Heart right ventricle (tissue), 16 donors: ENCODE measurements at regions not wholly inside any gene's neighbourhood (a gene's known extent, or its start where the extent isn't known, plus 50 kb on each side); places are given as distances from the start of the nearest gene placed in this dataset.
A peak's percentile ranks its signal among the peaks of the same experiment; 100 is the strongest.

ENCODE experiments used
- ATAC-seq, 8 donors: fragments of 200-7000 bp; cut with Tn5 transposase; one replicate each; pipeline ENCODE4 v1.9.1; 2020; ENCODE audit warnings: mild to moderate bottlenecking in 8 of 8, moderate library complexity in 8 of 8, moderate number of reproducible peaks in 1 of 8
- DNase-seq, 2 donors: peaks; one replicate each; pipeline ENCODE4 v3.0.0-alpha.2; 2020
- H3K27ac ChIP-seq, 10 donors: fragments of 200-600 bp; sonication (generic) in 2 of 10; one replicate each; pipeline versions ENCODE4 v1.5.0 to v1.8.0; 2020 to 2022; ENCODE audit warnings: mild to moderate bottlenecking in 3 of 10
- H3K27me3 ChIP-seq, 7 donors: fragments of 200-600 bp; one replicate each; pipeline ENCODE4 v1.8.0; 2021 to 2022; ENCODE audit warnings: mild to moderate bottlenecking in 2 of 7
- H3K36me3 ChIP-seq, 9 donors: fragments of 200-600 bp; sonication (generic) in 1 of 9; one replicate each; pipeline versions ENCODE4 v1.5.0 to v1.8.0; 2020 to 2022; ENCODE audit warnings: mild to moderate bottlenecking in 2 of 9
- H3K4me1 ChIP-seq, 9 donors: fragments of 200-600 bp; sonication (generic) in 1 of 9; one replicate each; pipeline versions ENCODE4 v1.5.0 to v1.8.0; 2020 to 2022; ENCODE audit warnings: mild to moderate bottlenecking in 4 of 9
- H3K4me3 ChIP-seq, 10 donors: fragments of 200-600 bp; sonication (generic) in 2 of 10; one replicate each; pipeline versions ENCODE4 v1.5.0 to v1.8.0; 2020 to 2022; ENCODE audit warnings: mild to moderate bottlenecking in 7 of 10, moderate library complexity in 2 of 10
- H3K9me3 ChIP-seq, 11 donors: fragments of 200-600 bp in 10 of 11; sonication (generic) in 2 of 11; one replicate each; pipeline versions ENCODE4 v1.5.0 to v1.8.0; 2013 to 2022; ENCODE audit warnings: mild to moderate bottlenecking in 2 of 11, control low read depth in 1 of 11, moderate library complexity in 1 of 11
- WGBS, 2 donors: extraction: QIAGEN DNeasy Blood & Tissue Kit; methylation state at CpG; one replicate each; pipeline ENCODE4 v1.1.7; 2013; ENCODE audit warnings: inconsistent platforms in 1 of 2; 5-methylcytosine and 5-hydroxymethylcytosine counted together
- intact Hi-C, 10 donors: fragments of 100-400 bp; cut with DNase I; formaldehyde crosslinking; loops; one replicate each; pipeline versions ENCODE4 v1.11.1 to v1.14.2; 2022
- TF ChIP-seq, protein P1 (sequence below), 9 donors: fragments of 200-600 bp; sonication (generic) in 2 of 9; IDR thresholded peaks; one replicate each; pipeline versions ENCODE4 v1.5.0 to v1.8.0; 2021 to 2022; ENCODE audit warnings: antibody characterized with exemption in 9 of 9, mild to moderate bottlenecking in 5 of 9, moderate library complexity in 1 of 9
- donor health status: Arrhythmogenic right ventricular cardiomyopathy.
- donor health status: ischemic (EF 13 %, LVEDD 7.1; RV severe dilation, severe dysfunction).
- donor health status: healthy with polysubstance abuse.
- donor health status: DM: no; HTN: yes; CAD: no.
- donor health status: DM: no; HTN: no; CAD: no.
- donor health status: ischemic (EF 25% LVEDD 6.9; RV normal size, moderate dysfunction).
- donor health status: ischemic (EF 25% LVEDD 5.7; RV mildly dilated, moderate dysfunction).
- donor health status: healthy.
- donor health status: DM: yes; HTN: yes; CAD: no.
- donor health status: Ischemic cardiomyopathy.
- donor health status: ischemic (EF 35%, LVEDD 5.7; RV mildly dilated, moderate dysfunction).
- donor health status: nonischemic (EF 11% LVEDD 7.7; RV severe dilation, severe dysfunction).
- donor health status: DM: yes; HTN: yes; CAD: no.
- donor health status: PGD.
- donor health status: ischemic (EF 29% LVEDD 5.4; RV normal size, mild dysfunction).
- donor health status: nonischemic (EF 23%, LVEDD 6.1; RV moderate dilation, normal function).

DNA sequence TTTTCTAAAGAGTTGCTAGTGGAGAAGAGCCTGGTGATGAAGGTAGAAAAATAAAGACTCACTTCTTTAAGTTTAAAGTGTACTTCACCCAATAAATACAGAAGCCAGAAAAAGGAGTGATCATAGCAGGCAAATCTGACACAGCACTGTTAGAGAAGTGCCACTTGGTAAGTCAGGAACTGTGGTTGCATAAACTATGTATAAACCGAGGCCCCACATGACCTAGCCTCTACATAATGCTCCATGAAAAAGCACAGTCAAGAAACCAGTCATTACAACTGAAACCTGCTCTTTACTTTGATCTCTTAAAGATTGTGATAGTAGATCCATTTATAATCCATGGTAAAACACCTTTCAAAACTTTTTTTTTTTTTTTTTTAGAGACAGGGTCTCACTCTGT, 172.1 kb upstream of the PHYHIPL start:
- Histone ChIP-seq H3K4me1 (peaks cover 0 to 14% (median 0%) of the 10 kb centered on the region in 9 donors), H3K27ac (no peak overlapping the region), H3K4me3 (no peak overlapping the region), H3K36me3 (no peaks in the 10 kb centered on the region), H3K27me3 (no peaks in the 10 kb centered on the region), H3K9me3 (no peaks in the 10 kb centered on the region)
- WGBS, 2 donors = 92 to 100% methylated on average over 1 of the region's 1 CpG
- intact Hi-C loops = loop anchor here in 1 of 10 donors (10.0 kb wide), 1 partner anchor 70 kb away; no protein-coding TSS in a partner anchor
- TF ChIP-seq, protein P1, sequence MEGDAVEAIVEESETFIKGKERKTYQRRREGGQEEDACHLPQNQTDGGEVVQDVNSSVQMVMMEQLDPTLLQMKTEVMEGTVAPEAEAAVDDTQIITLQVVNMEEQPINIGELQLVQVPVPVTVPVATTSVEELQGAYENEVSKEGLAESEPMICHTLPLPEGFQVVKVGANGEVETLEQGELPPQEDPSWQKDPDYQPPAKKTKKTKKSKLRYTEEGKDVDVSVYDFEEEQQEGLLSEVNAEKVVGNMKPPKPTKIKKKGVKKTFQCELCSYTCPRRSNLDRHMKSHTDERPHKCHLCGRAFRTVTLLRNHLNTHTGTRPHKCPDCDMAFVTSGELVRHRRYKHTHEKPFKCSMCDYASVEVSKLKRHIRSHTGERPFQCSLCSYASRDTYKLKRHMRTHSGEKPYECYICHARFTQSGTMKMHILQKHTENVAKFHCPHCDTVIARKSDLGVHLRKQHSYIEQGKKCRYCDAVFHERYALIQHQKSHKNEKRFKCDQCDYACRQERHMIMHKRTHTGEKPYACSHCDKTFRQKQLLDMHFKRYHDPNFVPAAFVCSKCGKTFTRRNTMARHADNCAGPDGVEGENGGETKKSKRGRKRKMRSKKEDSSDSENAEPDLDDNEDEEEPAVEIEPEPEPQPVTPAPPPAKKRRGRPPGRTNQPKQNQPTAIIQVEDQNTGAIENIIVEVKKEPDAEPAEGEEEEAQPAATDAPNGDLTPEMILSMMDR (IDR thresholded peaks at IDR 0.05) = no peak
- ATAC-seq (no peak), DNase-seq (no peak)

DNA sequence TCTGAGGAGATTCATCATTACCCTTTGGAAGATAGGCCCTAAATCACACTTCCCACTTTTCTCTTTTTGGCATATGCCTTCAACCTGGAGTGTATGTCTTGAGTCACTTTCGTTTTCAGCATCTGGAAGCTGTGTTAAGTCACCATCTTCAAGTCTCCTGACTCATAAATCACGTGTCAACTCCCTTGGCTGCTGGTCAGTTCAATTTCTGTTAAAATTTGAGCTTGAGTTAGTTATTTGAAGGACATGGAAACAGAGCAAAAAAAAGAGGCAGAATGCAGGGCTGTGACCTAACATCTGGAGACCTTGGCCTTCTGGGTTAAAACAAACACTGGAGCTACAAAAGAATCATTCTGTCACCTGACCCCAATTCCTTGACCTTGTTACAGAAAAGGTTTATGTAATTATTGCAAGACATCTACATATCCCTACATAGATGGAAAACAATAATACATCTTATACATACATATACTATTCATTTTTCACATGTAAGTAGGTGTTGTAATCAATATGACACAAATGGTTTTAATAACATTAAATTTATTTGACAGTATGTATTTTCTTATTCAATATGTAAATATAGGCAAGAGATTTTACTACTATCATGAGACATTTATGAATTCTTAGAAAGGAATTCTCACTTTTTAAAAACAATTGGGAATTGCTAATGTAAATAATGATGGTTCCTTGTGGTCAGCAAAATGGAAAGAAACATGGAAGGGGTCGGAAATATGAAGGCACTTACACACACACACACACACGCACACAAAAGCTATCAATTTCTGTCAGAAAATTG, 169.7 kb upstream of the PHYHIPL start:
- intact Hi-C loops = loop anchor here in 1 of 10 donors (10.0 kb wide), 1 partner anchor 68 kb away; no protein-coding TSS in a partner anchor
- peak in 7 of 8 donors; percentile 58 to 82 (median 71) for ATAC-seq
- peaks cover 0 to 6% (median 0%) of the 10 kb centered on the region in 9 donors for H3K4me1 ChIP-seq

DNA sequence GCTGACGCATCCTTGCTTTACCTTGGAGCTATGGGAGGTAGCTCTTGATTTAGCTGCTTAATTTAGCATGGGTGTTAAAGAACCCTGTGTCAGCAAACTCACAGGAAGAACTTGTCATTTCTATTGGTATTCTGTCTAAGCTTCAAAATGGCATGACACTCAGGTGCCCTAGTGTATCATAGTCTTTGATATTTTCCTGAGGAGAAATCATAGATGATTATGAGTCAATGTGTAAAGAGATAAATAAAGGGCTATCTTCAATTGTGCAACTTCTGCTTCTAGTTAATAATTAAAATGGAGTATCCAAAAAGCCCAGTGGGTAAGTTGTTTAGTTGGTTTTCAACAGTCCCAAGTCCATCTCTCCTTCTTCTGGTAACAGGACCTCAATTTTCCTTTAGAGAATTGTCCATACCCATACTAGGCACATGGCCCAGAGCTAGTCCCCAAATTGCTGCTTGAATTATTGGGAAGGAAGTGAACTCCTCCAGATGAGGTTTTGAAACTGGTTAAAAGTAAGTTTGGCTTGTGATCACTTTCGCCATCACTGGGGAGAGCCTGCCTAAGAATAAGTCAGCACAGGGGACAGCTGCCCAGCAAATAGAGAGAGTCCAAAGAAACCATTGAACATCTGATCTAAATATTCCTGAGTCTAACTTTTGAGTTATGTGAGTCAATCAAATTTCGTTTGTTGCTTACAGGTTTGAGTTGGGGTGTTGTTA, 169.0 kb upstream of the PHYHIPL start:
- TF ChIP-seq, protein P1 (IDR thresholded peaks at IDR 0.05) = no peak
- intact Hi-C loops = loop anchor here in 1 of 10 donors (10.0 kb wide), 1 partner anchor 67 kb away; no protein-coding TSS in a partner anchor
- no peak for DNase-seq
- Histone ChIP-seq H3K27me3 (no peaks in the 10 kb centered on the region), H3K4me3 (no peak overlapping the region), H3K9me3 (no peaks in the 10 kb centered on the region), H3K27ac (no peak overlapping the region), H3K4me1 (peaks cover 0 to 6% (median 0%) of the 10 kb centered on the region in 9 donors), H3K36me3 (no peaks in the 10 kb centered on the region)
- WGBS, 2 donors = 85 to 88% methylated on average over 3 of the region's 3 CpGs
- ATAC-seq = no peak

More for the DNA sequence above, 169.7 kb upstream of the PHYHIPL start:
- no peaks in the 10 kb centered on the region for H3K36me3 ChIP-seq
- H3K9me3 ChIP-seq = no peaks in the 10 kb centered on the region
- TF ChIP-seq, protein P1 (IDR thresholded peaks at IDR 0.05) = no peak
- H3K4me3 ChIP-seq = no peak overlapping the region
- peak in 1 of 2 donors; percentile 32 for DNase-seq
- H3K27ac ChIP-seq = peak overlapping the region in 1 of 10 donors; percentile 12
- 59 to 72% methylated on average over 4 of the region's 4 CpGs for WGBS, 2 donors
- H3K27me3 ChIP-seq = no peaks in the 10 kb centered on the region

DNA sequence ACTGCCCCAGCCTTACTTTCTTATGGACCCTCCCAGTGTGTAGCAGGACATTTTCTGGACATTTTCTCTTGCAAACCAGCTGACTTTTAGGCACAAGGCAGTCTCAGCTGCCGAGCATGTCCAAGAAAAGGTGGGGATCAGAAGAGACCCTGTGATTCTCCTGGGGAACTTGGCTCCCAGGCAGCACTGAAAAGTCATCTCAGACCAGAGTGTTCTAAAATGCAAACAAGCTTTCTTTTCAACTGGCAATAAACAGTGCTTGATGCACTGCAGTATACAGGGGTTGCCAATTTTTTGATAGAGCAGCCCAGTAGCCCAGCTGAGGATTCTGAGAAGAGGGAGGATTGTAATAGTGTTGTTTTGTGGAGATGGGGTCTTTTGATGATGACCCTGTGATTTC, 168.0 kb upstream of the PHYHIPL start:
- Histone ChIP-seq H3K27me3 (no peaks in the 10 kb centered on the region), H3K36me3 (no peaks in the 10 kb centered on the region), H3K4me1 (peaks cover 0 to 6% (median 0%) of the 10 kb centered on the region in 9 donors), H3K27ac (no peak overlapping the region), H3K9me3 (no peaks in the 10 kb centered on the region), H3K4me3 (no peak overlapping the region)
- DNase-seq (no peak), ATAC-seq (no peak)
- TF ChIP-seq, protein P1 (IDR thresholded peaks at IDR 0.05) = no peak
- intact Hi-C loops = loop anchor here in 1 of 10 donors (10.0 kb wide), 1 partner anchor 66 kb away; no protein-coding TSS in a partner anchor
- WGBS, 2 donors = 70 to 73% methylated on average over 1 of the region's 1 CpG
